ENCODE measurements at regions not wholly inside any gene's neighbourhood (a gene's known extent, or its start where the extent isn't known, plus 50 kb on each side); places are given as distances from the start of the nearest gene placed in this dataset.
"Not testable (repeated sequence)": the region's sequence is repeated elsewhere in the genome, so short reads cannot be mapped to it uniquely, and the experiment has no call there.

DNA sequence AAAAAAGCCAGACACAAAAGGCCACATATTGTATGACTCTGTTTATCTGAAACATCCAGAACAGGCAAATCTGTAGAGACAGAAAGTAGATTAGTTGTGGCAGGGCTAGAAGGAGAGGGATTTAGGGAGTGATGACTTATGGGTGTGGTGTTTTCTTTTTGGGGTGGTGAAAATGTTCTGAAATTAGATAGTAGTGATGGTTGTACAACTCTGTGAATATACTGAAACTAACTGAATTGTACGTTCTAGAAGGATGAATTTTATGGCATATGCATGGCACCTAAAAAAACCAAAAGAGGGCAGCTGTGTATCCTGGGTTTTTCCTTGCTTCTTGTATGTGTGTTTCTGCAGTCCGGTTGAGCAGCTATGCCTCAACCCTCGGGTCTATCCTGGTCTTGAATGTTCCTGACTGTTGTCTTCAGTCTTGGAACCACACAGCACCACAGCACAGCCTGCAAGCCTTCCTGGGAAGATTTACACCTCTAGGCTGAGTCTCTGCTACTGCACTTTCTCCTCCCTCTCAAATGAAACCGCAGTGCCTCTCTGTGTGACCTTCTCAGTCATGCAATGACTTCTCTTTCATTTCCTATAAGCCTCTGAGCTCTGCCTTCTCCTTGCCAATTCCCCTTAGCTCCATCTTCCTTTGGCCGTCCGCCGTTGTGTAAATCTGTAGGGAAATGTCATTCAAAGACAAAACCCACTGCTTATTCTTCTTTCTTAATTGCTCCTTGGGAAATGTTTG, 269.1 kb upstream of the PLGLB1 start:
- not testable (repeated sequence) for DNase-seq (ENCODE audit: low read depth); H3K4me3 ChIP-seq (ENCODE audit: low read depth, low read length)

DNA sequence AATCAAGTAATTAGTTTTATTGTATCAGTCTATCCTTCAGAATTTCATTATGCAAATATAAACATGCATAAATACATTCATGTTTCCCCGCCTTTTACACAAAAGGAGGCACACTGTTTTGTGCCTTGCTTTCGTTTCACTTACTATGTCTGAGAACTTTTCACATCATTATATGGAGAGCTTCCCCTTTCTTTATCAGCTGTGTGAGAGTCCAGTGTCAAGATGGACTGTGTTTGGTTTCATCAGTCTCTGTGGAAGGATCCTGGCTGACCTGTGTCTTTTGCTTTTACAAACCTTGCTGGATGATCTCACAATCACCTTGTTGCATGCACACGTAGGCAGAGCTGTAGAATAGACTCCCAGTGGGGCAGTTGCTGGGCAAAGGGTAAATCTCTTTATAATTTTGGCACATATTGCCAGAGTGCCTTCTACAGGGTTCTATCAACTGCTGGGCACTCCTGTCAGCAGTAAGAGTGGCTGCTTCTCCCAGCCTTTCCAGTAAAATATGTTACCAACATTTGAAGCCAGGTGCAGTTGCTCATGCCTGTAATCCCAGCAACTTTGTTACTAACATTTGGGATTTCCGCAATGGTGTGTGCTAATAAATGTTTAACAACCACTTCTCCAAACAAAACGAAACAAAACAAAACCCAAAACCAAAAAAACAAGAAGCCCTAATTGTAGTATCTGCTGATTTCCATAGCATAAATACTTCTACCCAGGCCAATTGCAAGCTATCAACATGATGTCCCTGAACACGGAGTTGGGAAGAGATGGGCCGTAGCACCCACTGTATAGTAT, 270.0 kb upstream of the PLGLB1 start:
- not testable (repeated sequence) for H3K4me3 ChIP-seq (ENCODE audit: low read depth, low read length); DNase-seq (ENCODE audit: low read depth)

DNA sequence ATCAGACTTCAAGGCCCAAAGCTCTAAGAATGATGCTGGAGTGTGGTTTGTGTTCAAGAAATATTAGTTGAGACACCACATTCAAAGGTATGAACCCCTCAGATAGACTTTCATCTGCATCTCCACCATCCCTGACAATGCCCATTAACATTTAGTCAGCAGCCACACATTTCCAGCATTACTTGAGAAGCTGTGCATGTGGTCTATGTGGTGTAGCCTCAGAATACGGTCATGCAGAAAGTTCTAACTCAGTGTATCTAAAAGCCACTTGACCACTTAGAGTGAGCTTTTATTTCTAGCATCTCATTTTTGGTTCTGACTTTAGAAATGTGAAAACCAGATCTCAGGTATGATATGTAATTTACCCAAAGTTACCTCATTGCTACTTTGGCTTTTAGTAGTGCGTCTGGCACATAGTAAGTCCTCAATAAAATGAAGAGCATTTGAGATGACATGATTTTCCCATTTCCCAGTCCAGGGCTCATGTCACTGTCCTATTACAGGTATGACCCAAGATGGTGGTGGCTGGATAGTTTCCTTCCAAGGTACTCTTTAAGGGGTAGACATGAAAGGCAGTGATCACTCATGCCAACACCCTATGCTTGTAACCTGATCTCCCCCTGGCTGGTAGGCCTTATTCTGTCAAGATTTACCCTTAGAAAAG, 272.4 kb upstream of the PLGLB1 start:
- not testable (repeated sequence) for H3K4me3 ChIP-seq (ENCODE audit: low read depth, low read length); DNase-seq (ENCODE audit: low read depth)

DNA sequence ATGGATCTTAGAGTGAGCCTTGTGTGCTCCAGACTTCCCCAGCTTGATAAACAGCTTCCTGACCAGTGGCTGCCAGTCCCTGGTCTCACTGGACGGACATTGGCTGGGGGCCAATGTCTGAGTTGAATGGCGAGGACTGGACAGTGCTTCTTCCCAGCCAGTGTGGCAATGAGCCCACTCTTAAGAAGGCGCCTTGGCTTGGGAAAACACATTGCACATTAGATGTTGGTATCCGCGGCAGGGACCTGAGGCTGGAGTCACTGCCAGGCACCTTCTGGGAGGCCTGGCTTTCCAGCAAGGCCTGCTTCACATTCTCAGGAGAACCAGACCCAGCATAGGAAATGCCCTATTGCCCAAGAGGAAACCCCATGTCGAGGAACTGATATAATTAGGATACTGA, 273.5 kb upstream of the PLGLB1 start:
- DNase-seq (ENCODE audit: low read depth); H3K4me3 ChIP-seq (ENCODE audit: low read depth, low read length): not testable (repeated sequence)

DNA sequence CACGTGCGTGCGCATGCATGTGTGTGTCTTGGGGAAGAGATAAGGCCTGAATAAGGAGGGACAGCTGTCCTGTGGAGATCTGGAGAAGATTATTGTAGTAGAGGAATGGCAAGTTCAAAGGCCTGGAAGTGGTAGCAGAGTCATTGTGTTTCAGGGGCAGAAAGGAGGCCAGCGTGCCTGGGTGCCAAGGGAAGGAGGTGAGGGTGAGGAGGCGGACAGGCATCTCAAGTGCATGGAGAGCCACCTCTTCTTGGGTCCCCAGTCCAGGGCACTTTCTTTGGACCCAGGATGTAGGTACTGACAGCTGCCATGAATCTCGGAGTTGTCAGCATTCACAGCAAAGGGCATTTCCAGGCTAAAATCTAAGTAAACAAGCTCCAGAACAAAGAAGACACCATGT, 279.7 kb upstream of the PLGLB1 start:
- not testable (repeated sequence) for H3K4me3 ChIP-seq (ENCODE audit: low read depth, low read length); DNase-seq (ENCODE audit: low read depth)

DNA sequence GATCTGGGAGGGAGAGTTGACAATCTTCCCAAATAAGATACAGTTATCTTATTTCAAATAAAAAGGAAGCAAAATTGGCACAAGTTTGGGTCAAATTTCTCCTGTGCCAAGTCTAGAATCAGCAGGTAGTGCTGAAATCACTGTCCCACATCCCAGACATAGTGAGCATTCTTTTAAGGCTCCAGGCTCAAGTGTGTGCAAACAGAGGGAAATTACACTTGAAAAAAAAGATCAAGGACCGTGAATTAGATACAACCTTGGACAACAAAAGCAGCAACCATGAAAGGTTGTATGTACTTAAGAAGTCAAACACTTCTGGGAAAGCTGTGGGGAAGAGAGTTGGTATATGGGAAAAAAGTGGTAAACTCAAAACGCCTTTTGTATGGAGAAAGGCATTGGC, 280.2 kb upstream of the PLGLB1 start:
- DNase-seq (ENCODE audit: low read depth); H3K4me3 ChIP-seq (ENCODE audit: low read depth, low read length): not testable (repeated sequence)

DNA sequence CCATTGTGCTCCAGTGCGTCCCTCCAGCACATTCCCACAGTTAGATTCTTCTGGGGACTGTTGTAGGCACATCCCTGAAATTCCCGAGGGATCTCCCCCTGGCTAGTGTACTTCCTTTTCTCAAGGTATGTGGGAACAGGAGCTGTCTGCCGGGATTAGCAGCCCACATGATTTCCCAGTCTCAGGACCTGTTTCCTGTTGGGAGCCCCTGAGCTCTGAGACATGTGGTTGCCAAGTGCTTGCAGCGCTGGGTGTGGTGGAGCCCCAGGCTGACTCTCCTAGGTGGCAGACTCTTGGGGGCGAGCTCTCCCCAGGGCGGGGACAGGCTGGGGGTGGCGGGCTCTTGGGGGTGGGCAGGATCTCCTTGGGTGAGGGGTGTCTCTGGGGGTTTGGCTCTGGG, 287.0 kb upstream of the PLGLB1 start:
- not testable (repeated sequence) for DNase-seq (ENCODE audit: low read depth); H3K4me3 ChIP-seq (ENCODE audit: low read depth, low read length)

DNA sequence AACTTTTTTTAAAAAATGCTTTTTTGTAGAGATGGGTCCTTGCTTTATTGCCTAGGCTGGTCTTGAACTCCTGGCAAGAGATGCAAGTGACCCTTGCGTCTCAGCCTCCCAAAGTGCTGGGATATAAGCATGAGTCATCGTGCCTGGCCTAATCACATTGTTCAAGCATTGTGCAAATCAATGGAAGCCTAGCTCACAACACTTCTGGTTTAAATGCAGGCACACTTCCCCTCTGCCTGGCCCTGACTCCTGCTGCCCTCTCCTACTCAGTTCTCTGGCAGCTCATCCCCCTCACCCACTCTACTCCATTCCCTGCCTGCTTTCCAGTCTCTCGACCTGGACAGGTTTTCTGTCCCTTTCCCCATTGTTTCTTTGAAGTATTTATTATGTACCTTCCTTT, 288.1 kb upstream of the PLGLB1 start:
- DNase-seq (ENCODE audit: low read depth) = not testable (repeated sequence)

DNA sequence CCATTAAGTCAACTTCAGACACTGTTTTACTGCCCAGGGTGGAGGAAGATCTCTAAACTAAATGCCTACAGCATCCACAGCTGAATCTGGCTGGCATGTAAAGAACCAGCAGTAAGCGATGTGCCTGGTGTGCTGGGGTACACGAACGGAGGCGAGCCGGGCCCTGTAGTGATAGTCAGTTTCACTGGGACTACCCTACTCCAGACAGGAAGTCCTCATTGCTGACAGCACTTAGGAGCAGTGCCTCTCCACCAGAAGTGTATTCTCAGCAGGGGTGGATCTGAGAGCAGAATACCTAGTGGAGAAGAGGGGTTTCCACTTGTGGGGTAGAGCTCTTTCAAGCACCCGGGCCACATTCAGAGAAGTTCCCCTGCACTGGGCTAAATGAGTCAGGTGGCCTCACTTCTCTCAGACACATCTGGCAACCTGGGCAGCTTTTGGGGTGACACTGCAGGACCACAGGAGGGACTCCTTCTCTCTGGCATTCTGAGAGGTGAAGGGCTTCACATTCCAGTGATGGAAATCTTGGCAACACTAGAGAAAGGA, 290.3 kb upstream of the PLGLB1 start:
- DNase-seq (ENCODE audit: low read depth); H3K4me3 ChIP-seq (ENCODE audit: low read depth, low read length): not testable (repeated sequence)

More for the DNA sequence above, 288.1 kb upstream of the PLGLB1 start:
- H3K4me3 ChIP-seq (ENCODE audit: low read depth, low read length) = not testable (repeated sequence)

DNA sequence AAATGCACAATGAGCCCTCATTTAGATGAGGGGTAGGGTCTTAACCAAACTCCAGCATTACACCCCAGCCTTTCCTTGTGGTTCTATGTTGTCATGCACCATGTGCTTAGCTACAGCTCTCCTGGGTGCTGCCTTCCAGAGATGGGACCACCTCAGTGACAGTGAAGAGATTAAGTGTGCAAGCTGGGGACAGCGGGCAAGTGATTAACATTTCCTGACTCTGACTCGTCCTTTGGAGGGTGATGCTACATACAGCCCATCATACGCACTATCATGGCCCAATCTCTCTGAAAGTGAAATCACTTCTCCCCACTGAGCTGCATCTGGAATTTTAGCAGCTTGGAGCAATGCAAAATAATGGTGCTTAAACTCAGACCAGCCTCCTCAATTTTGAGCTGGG, 293.0 kb upstream of the PLGLB1 start:
- H3K4me3 ChIP-seq (ENCODE audit: low read depth, low read length); DNase-seq (ENCODE audit: low read depth): not testable (repeated sequence)

DNA sequence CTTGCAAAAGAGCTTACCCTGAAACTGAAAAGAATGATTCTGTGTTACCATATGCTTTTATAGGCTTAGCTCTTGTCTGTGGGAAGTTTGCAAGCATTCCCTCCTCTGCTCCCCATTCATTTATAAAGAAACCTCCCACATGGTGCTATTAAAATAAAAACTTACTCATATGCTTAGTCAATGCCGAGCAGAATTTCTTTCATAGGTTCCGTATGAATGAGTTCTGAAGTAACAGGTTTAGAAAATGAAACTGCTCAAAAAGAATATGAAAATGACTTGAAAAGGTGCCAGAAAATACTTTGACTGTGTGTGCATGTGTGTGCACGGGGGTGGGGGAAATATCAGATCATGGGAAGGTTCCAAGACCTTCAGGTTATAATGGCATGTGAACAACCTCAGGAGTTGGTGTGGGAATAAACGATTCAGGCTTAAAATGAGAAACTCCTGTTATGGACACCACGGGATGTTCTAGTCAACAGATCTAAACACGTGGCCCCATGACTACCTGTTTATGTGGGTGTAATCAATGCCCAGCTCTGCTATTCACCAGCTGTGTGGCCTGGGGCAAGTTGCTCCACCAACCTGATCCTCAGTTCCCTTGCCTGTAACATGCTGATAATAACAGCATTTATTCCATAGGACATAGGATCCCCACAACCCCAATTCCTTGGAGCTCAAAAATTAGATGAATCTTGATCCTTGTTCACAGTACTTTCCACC, 293.7 kb upstream of the PLGLB1 start:
- H3K4me3 ChIP-seq (ENCODE audit: low read depth, low read length); DNase-seq (ENCODE audit: low read depth): not testable (repeated sequence)

DNA sequence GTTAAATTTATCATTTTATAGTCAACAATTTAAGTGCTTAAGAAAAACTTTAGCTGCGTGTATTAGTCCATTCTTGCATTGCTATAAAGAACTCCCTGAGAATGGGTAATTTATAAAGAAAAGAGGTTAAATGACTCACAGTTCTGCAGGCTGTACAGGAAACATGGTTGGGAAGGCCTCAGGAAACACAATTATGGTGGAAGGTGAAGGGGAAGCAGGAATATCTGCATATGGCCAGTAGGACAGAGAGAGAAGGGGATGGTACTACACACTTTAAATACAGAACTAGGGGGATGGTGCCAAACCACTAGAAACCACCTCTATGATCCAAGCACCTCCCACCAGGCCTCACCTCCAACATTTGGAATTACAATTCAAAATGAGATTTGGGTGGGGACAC, 295.5 kb upstream of the PLGLB1 start:
- DNase-seq (ENCODE audit: low read depth); H3K4me3 ChIP-seq (ENCODE audit: low read depth, low read length): not testable (repeated sequence)

DNA sequence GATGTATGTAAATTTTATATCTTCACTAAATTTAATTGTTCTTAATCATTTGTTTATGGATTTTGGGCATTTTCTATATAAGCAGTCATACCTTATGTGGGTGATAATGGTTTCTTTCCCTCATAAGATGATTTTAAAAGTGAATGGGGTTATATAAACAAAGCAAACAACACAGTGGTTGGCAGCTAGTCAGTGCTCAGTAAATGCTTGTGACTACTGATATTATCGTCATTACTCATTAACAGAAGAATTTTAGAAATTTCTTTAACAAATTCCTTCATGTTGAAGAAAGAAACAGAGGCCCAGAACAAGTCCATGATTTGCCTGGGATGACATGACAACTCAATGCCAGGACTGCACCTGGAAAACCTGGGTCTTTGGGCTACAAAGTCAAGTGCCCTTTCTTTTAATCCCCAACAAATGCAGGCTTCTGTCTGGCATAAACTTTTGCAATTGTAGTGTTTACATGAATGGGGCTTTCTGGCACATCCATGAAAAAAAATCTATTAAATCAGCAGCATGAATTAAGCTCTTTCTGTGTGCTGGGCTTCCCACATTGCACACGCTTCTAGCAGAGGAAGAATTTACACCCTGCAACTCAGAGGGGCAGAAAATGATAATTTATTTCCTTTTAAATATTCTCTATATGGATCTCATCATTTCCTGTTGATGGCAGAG, 297.3 kb upstream of the PLGLB1 start:
- H3K4me3 ChIP-seq (ENCODE audit: low read depth, low read length) = not testable (repeated sequence)
- peak; percentile 4 for DNase-seq (ENCODE audit: low read depth)

DNA sequence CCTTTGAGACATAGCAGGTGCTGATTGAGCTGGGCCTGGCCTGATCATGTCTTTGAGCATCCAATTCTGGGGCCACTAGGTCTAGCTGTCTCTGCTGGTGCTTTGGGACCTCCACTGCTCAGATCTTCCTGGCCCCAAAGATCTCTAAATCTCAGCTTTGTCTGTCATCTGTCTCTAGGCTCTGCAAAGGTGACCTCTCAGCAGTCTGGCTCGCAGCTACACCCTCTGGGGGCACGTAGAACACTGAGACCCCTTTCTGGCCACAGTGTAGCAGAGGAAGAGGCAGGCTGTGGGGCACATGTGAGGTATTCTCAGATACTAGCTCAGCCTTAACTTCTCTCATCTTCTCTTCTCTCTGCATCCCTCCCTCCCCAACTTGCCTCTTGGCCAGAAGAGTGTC, 298.1 kb upstream of the PLGLB1 start:
- DNase-seq (ENCODE audit: low read depth); H3K4me3 ChIP-seq (ENCODE audit: low read depth, low read length): not testable (repeated sequence)

DNA sequence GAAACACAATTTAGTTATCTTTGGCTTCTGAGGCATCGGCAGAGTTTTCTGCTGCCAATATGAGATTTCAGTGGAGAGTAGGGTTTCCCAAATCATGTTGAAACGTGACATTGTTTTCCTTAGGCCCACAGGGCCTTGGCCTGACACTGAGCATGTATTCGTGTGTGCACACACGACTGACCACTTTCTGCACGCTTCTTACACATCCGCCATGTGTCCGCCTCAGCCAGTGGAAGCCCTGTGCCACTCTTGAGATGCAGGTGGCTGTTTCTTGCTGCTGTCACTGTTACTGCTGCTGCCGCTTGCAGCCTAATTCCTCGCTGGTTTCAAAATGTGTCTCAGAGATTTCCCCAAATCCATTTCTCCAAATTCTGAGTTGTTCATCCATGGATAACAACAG, 299.6 kb upstream of the PLGLB1 start:
- not testable (repeated sequence) for DNase-seq (ENCODE audit: low read depth); H3K4me3 ChIP-seq (ENCODE audit: low read depth, low read length)

DNA sequence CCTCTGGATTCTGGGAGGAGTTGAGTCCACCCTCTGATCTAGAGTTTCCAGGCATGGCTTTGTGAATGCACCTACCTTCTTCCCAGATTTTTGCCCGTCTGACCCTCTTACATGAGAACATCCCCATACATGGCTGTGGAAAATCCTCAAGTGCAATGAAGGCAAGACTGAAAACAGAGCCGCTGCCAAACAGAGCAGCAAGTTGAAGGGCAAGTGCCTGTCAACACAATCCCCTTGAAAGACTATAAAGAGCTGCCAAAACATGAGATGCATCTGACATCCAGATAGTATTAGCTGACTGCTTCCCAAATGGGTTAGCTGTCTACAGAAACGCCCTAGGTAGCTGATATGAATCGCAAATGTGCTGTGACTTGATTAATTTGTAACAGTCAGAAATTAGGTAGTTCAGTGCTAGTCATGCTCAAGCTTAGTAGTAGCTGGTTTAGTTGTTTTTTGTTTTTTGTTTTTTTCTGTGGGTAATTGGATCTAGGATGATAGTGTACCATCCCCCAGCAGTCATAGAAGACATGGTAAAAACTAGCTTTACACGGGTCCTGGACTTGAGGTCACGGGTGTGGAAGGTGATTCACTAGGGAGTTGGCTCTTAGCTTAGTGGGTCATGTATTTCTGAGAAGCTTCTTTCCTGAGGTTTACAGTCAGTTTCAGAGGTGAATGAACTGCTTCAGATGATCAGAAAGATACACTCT, 302.8 kb upstream of the PLGLB1 start:
- H3K4me3 ChIP-seq (ENCODE audit: low read depth, low read length); DNase-seq (ENCODE audit: low read depth): not testable (repeated sequence)

DNA sequence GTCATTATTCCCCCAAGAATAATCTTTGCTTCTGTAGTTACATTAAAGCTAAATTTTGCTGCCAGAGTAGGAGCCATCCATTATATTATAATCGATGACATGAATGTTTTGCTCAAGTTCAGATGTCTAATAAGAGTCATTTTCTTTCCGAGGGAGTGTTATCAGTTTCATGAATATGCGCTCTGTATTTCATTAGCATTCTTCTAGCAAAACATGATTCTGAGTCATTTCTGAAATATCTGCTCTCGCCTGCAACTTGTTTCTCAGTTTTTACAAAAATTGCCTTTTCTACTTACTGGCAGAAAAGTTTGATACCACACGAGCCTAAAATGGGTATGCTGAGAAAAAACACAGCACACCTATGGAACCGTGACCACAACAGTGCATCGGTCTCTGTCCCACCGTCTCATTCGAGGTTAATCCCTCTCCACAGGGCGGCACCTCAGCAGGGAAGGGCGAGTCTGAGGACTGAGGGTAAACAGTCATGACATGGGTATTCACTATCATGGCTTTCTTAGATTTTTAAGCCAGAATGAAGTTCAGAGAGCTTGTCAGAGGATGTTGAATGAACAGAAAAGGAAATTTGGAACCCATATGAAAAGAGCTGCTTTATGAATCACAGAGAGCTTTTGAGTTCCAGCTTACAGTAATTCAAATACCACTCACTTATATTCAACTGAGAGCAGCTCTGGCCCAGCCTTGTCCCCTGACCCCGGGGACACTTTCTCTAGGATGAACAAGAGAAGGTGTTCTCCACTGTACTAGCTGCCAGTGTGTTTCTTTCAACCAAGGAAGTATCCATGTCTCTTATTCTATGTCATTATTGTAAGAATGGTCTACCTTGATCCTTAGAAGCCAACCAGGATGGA, 303.6 kb upstream of the PLGLB1 start:
- H3K4me3 ChIP-seq (ENCODE audit: low read depth, low read length); DNase-seq (ENCODE audit: low read depth): not testable (repeated sequence)
